NT2/D1 (cell line): ENCODE measurements at regions not wholly inside any gene's neighbourhood (a gene's known extent, or its start where the extent isn't known, plus 50 kb on each side); places are given as distances from the start of the nearest gene placed in this dataset.

ENCODE experiments used
- SUZ12 ChIP-seq: IDR thresholded peaks from 2 replicates; pipeline ENCODE4 v1.6.1; 2011; ENCODE audit not compliant: insufficient read length, insufficient read depth; ENCODE audit errors: extremely low read depth
- YY1 ChIP-seq: IDR thresholded peaks from 2 replicates; pipeline ENCODE4 v1.6.1; 2011; ENCODE audit not compliant: insufficient read length, insufficient read depth
- ZNF274 ChIP-seq: IDR thresholded peaks from 2 replicates; pipeline ENCODE4 v1.6.1; 2011; ENCODE audit warnings: mild to moderate bottlenecking, low read depth, low read length

- no peak for TF ChIP-seq YY1
- TF ChIP-seq SUZ12, result no peak
- no peak for TF ChIP-seq ZNF274
Measured at GRCh38 chr14:95453713-95453980, 62.8 kb downstream of the SYNE3 start.
